SK-N-SH treated with all-trans-retinoic acid at 6 μM for 48 hours (cell line): ENCODE measurements at regions not wholly inside any gene's neighbourhood (a gene's known extent, or its start where the extent isn't known, plus 50 kb on each side); places are given as distances from the start of the nearest gene placed in this dataset.
"Not testable (repeated sequence)": the region's sequence is repeated elsewhere in the genome, so short reads cannot be mapped to it uniquely, and the experiment has no call there.

Source experiments
- ATAC-seq: fragments of 200-7000 bp; cut with Tn5 transposase; 3 replicates; pipeline ENCODE4 v1.9.1; 2020; ENCODE audit warnings: mild to moderate bottlenecking, moderate library complexity
- ARNTL ChIP-seq: fragments of 450-650 bp; formaldehyde crosslinking; IDR thresholded peaks from 2 replicates; pipeline ENCODE4 v1.5.0; 2020; ENCODE audit warnings: low read depth, mild to moderate bottlenecking, moderate library complexity, borderline replicate concordance
- BACH2 ChIP-seq: fragments of 250-450 bp; sonication (Bioruptor Pico); IDR thresholded peaks from 2 replicates; pipeline ENCODE4 v1.9.0; 2021; ENCODE audit warnings: mild to moderate bottlenecking, borderline replicate concordance
- CSDC2 ChIP-seq: fragments of 250-450 bp; sonication (Bioruptor Pico); IDR thresholded peaks from 2 replicates; pipeline ENCODE4 v1.5.0; 2020; ENCODE audit warnings: mild to moderate bottlenecking, moderate library complexity
- CSRNP3 ChIP-seq: fragments of 250-450 bp; sonication (Bioruptor Pico); IDR thresholded peaks from 2 replicates; pipeline ENCODE4 v1.5.1; 2021; ENCODE audit warnings: mild to moderate bottlenecking, moderate library complexity
- OSR1 ChIP-seq: fragments of 250-450 bp; sonication (Bioruptor Pico); IDR thresholded peaks from 2 replicates; pipeline ENCODE4 v1.8.0; 2022; ENCODE audit warnings: moderate library complexity, mild to moderate bottlenecking, inconsistent platforms
- PATZ1 ChIP-seq: fragments of 250-450 bp; sonication (Bioruptor Pico); IDR thresholded peaks from 2 replicates; pipeline ENCODE4 v1.8.0; 2020; ENCODE audit warnings: mild to moderate bottlenecking, moderate library complexity, borderline replicate concordance
- POU6F1 ChIP-seq: fragments of 250-450 bp; sonication (Bioruptor Pico); IDR thresholded peaks from 2 replicates; pipeline ENCODE4 v1.8.0; 2021; ENCODE audit warnings: low read depth, mild to moderate bottlenecking, moderate library complexity, borderline replicate concordance
- PPARA ChIP-seq: fragments of 250-450 bp; sonication (Bioruptor Pico); IDR thresholded peaks from 2 replicates; pipeline ENCODE4 v1.5.0; 2020; ENCODE audit warnings: mild to moderate bottlenecking, borderline replicate concordance
- RARB ChIP-seq: fragments of 250-450 bp; sonication (Bioruptor Pico); IDR thresholded peaks from 2 replicates; pipeline ENCODE4 v1.8.0; 2021; ENCODE audit warnings: mild to moderate bottlenecking, moderate library complexity
- SNAI2 ChIP-seq: fragments of 250-450 bp; sonication (Bioruptor Pico); IDR thresholded peaks from 2 replicates; pipeline ENCODE4 v1.5.0; 2020; ENCODE audit warnings: mild to moderate bottlenecking, moderate library complexity
- TOX ChIP-seq: fragments of 250-450 bp; sonication (Bioruptor Pico); IDR thresholded peaks from 2 replicates; pipeline ENCODE4 v1.8.0; 2021; ENCODE audit warnings: mild to moderate bottlenecking, moderate library complexity, borderline replicate concordance
- TSHZ2 ChIP-seq: fragments of 250-450 bp; sonication (Bioruptor Pico); IDR thresholded peaks from 2 replicates; pipeline ENCODE4 v1.5.0; 2020; ENCODE audit warnings: mild to moderate bottlenecking, moderate library complexity
- ZC3H10 ChIP-seq: fragments of 250-450 bp; sonication (Bioruptor Pico); IDR thresholded peaks from 2 replicates; pipeline ENCODE4 v1.5.1; 2021; ENCODE audit warnings: mild to moderate bottlenecking, moderate library complexity
- ZFP30 ChIP-seq: fragments of 450-650 bp; formaldehyde crosslinking; IDR thresholded peaks from 2 replicates; pipeline ENCODE4 v1.5.0; 2022; ENCODE audit warnings: mild to moderate bottlenecking, moderate library complexity
- ZNF70 ChIP-seq: fragments of 450-650 bp; formaldehyde crosslinking; IDR thresholded peaks from 2 replicates; pipeline ENCODE4 v1.5.0; 2020; ENCODE audit warnings: mild to moderate bottlenecking, moderate library complexity
- ZNF8 ChIP-seq: fragments of 450-650 bp; formaldehyde crosslinking; IDR thresholded peaks from 2 replicates; pipeline ENCODE4 v1.5.0; 2020; ENCODE audit warnings: mild to moderate bottlenecking, moderate library complexity

GRCh38 chr12:131434208-131435125 lies 276.4 kb upstream of the SFSWAP start (continued):
- TF ChIP-seq POU6F1 (CRISPR knock-in tag) (no peak), PATZ1 (no peak), BACH2 (no peak)
- TF ChIP-seq, all 23 proteins: peak for 0

GRCh38 chr12:131436922-131437705 lies 273.8 kb upstream of the SFSWAP start:
- TF ChIP-seq ARNTL (CRISPR knock-in tag) (no peak), CSDC2 (CRISPR knock-in tag) (no peak), ZNF8 (CRISPR knock-in tag) (no peak), TOX (CRISPR knock-in tag) (no peak), PPARA (no peak), ZFP30 (CRISPR knock-in tag) (no peak), CSRNP3 (no peak), ZC3H10 (CRISPR knock-in tag) (no peak), OSR1 (no peak), ZNF70 (CRISPR knock-in tag) (no peak), RARB (CRISPR knock-in tag) (no peak), PATZ1 (no peak), TSHZ2 (CRISPR knock-in tag) (no peak)
- TF ChIP-seq, all 23 proteins: peak for 0

DNA sequence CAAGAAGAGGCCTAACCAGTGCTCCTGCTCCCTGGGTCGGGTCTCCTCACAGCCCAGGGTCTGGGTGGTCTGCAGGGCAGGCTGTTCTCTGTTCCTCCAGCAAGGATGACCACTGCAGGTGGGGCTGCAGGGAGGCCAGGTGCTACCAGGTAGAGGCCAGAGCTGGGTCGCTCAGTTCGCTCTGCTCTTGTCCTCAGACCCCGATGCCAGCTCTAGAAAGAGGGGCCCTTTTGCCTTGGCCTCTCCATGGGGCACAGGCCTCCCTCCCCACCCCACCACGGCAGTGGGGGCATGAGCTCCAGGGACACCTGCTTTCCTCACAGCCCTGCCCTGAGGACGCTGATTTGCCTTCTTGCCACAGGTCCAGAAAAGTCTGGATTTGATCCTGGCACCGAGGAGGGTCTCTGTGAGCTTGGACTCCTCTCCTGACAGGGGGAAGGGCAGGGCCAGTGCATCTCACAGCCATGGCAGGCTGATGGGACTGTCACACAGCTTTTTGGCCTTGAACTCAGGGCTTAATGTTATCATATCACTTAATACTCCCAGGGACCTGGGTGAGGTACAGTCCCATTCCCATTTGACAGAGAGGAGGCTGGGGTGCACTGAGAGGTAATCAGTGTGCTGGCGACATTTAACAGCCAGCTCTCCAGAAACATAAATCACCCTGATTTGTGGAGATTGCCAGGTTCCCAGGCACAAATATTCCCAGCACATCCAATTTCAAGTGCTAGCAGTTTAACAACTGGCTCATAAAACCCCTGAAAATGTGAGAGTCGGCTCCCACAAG lies 273.0 kb upstream of the SFSWAP start:
- ATAC-seq, result no peak

More at GRCh38 chr12:131436922-131437705, 273.8 kb upstream of the SFSWAP start:
- ATAC-seq, result no peak

DNA sequence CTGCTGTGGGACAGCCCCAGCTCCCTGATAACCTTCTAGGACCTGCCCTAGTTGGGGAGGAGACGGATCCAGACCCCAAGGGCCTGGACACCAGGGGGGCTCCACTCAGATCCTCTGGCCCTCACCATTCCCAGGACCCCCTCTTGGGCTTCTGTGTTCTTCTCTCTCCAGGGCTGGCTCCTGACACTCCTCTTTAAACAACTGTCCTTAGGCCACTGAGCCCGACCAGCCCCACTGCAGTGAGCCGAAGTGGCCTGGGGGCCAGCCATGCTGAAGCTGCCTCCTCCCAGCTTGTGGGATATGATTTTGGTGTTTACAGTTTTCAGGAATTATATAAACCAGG lies 272.4 kb upstream of the SFSWAP start:
- ATAC-seq, result not testable (repeated sequence)

More for the DNA sequence above, 273.0 kb upstream of the SFSWAP start:
- TF ChIP-seq SNAI2 (CRISPR knock-in tag) (no peak), TSHZ2 (CRISPR knock-in tag) (no peak)
